ENCODE measurements at regions not wholly inside any gene's neighbourhood (a gene's known extent, or its start where the extent isn't known, plus 50 kb on each side); places are given as distances from the start of the nearest gene placed in this dataset.
"Not testable (repeated sequence)": the region's sequence is repeated elsewhere in the genome, so short reads cannot be mapped to it uniquely, and the experiment has no call there.

- no peak for DNase-seq (ENCODE audit: low spot score)
Measured at GRCh38 chr16:35749253-35750141, 2290.1 kb downstream of the TP53TG3F start.

GRCh38 chr16:35750157-35750689 is 2290.8 kb downstream of the TP53TG3F start:
- DNase-seq (ENCODE audit: low spot score) = no peak

- DNase-seq (ENCODE audit: low spot score) = no peak
Measured at GRCh38 chr16:35750701-35751104, 2291.3 kb downstream of the TP53TG3F start.

- no peak for DNase-seq (ENCODE audit: low spot score)
Measured at GRCh38 chr16:35751191-35751941, 2292.0 kb downstream of the TP53TG3F start.

GRCh38 chr16:35752012-35752772 is 2292.8 kb downstream of the TP53TG3F start:
- no peak for DNase-seq (ENCODE audit: low spot score)

GRCh38 chr16:35752773-35753558 is 2293.6 kb downstream of the TP53TG3F start:
- no peak for DNase-seq (ENCODE audit: low spot score)

GRCh38 chr16:35753559-35754390 is 2294.4 kb downstream of the TP53TG3F start:
- DNase-seq (ENCODE audit: low spot score) = no peak

GRCh38 chr16:35754391-35755369 is 2295.3 kb downstream of the TP53TG3F start:
- no peak for DNase-seq (ENCODE audit: low spot score)

- DNase-seq (ENCODE audit: low spot score) = no peak
Measured at GRCh38 chr16:35788381-35788780, 2329.0 kb downstream of the TP53TG3F start.

- DNase-seq (ENCODE audit: low spot score) = no peak
Measured at GRCh38 chr16:35792516-35793285, 2333.3 kb downstream of the TP53TG3F start.

- DNase-seq (ENCODE audit: low spot score) = no peak
Measured at GRCh38 chr16:35793601-35794000, 2334.2 kb downstream of the TP53TG3F start.

- DNase-seq (ENCODE audit: low spot score) = no peak
Measured at GRCh38 chr16:35794896-35795295, 2335.5 kb downstream of the TP53TG3F start.

- DNase-seq (ENCODE audit: low spot score) = no peak
Measured at GRCh38 chr16:35795361-35796029, 2336.1 kb downstream of the TP53TG3F start.

- no peak for DNase-seq (ENCODE audit: low spot score)
Measured at GRCh38 chr16:35797811-35798210, 2338.4 kb downstream of the TP53TG3F start.

- DNase-seq (ENCODE audit: low spot score) = no peak
Measured at GRCh38 chr16:35798885-35799426, 2339.5 kb downstream of the TP53TG3F start.

- DNase-seq (ENCODE audit: low spot score) = not testable (repeated sequence)
Measured at GRCh38 chr16:35804465-35804864, 2345.1 kb downstream of the TP53TG3F start.

GRCh38 chr16:35823342-35823741 is 2363.9 kb downstream of the TP53TG3F start:
- no peak for DNase-seq (ENCODE audit: low spot score)
